ENCODE measurements at regions not wholly inside any gene's neighbourhood (a gene's known extent, or its start where the extent isn't known, plus 50 kb on each side); places are given as distances from the start of the nearest gene placed in this dataset.

DNA sequence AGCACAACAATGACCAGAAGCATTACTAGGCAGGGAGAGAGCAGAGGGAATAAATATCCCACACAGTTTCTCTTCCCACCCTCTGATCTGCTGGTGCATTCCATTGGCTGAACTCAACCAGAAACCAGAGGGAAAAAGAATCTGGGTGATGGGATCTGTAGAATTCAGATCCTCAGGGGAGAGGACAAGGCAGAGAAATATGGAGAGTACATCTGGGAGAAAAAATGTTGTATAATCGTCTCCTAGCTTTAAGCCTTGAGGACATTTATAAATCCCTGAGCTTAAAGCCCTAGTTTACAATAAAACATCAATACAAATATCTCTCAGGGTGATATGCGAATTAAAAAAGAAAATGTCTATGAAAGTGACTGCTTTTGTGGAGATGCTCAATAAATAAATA, 368.1 kb upstream of the MAD2L1 start:
- TF ChIP-seq, protein P1, sequence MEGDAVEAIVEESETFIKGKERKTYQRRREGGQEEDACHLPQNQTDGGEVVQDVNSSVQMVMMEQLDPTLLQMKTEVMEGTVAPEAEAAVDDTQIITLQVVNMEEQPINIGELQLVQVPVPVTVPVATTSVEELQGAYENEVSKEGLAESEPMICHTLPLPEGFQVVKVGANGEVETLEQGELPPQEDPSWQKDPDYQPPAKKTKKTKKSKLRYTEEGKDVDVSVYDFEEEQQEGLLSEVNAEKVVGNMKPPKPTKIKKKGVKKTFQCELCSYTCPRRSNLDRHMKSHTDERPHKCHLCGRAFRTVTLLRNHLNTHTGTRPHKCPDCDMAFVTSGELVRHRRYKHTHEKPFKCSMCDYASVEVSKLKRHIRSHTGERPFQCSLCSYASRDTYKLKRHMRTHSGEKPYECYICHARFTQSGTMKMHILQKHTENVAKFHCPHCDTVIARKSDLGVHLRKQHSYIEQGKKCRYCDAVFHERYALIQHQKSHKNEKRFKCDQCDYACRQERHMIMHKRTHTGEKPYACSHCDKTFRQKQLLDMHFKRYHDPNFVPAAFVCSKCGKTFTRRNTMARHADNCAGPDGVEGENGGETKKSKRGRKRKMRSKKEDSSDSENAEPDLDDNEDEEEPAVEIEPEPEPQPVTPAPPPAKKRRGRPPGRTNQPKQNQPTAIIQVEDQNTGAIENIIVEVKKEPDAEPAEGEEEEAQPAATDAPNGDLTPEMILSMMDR (IDR thresholded peaks at IDR 0.05) = no peak
- TF ChIP-seq, protein P2, sequence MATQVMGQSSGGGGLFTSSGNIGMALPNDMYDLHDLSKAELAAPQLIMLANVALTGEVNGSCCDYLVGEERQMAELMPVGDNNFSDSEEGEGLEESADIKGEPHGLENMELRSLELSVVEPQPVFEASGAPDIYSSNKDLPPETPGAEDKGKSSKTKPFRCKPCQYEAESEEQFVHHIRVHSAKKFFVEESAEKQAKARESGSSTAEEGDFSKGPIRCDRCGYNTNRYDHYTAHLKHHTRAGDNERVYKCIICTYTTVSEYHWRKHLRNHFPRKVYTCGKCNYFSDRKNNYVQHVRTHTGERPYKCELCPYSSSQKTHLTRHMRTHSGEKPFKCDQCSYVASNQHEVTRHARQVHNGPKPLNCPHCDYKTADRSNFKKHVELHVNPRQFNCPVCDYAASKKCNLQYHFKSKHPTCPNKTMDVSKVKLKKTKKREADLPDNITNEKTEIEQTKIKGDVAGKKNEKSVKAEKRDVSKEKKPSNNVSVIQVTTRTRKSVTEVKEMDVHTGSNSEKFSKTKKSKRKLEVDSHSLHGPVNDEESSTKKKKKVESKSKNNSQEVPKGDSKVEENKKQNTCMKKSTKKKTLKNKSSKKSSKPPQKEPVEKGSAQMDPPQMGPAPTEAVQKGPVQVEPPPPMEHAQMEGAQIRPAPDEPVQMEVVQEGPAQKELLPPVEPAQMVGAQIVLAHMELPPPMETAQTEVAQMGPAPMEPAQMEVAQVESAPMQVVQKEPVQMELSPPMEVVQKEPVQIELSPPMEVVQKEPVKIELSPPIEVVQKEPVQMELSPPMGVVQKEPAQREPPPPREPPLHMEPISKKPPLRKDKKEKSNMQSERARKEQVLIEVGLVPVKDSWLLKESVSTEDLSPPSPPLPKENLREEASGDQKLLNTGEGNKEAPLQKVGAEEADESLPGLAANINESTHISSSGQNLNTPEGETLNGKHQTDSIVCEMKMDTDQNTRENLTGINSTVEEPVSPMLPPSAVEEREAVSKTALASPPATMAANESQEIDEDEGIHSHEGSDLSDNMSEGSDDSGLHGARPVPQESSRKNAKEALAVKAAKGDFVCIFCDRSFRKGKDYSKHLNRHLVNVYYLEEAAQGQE (IDR thresholded peaks at IDR 0.05; ENCODE audit: insufficient read depth in 1 of 2, low read depth in 2 of 2, low read length in 1 of 2) = no peak
- TF ChIP-seq TCF7L2 (IDR thresholded peaks at IDR 0.05; ENCODE audit: low read depth, low read length) (no peak), POLR2AphosphoS5 (IDR thresholded peaks at IDR 0.05; ENCODE audit: low read depth, low read length) (no peak)

Data from Panc1 (cell line).